Psoas muscle (tissue), 7 donors: ENCODE measurements at regions not wholly inside any gene's neighbourhood (a gene's known extent, or its start where the extent isn't known, plus 50 kb on each side); places are given as distances from the start of the nearest gene placed in this dataset.

ENCODE experiments used
- ATAC-seq, 4 donors: fragments of 200-7000 bp; cut with Tn5 transposase; one replicate each; pipeline ENCODE4 v1.9.1; 2020; ENCODE audit warnings: moderate library complexity in 3 of 4, mild to moderate bottlenecking in 2 of 4
- DNase-seq, 2 donors: peaks; one replicate each; pipeline ENCODE4 v3.0.0-alpha.2; 2020
- H3K27ac ChIP-seq: fragments of 200-600 bp; one replicate; pipeline ENCODE4 v1.8.0; 2022
- H3K27me3 ChIP-seq, 3 donors: fragments of 200-600 bp in 1 of 3; one replicate each; pipeline versions ENCODE4 v1.6.1 to v1.8.0; 2013 to 2022; ENCODE audit warnings: low read length in 2 of 3, mild to moderate bottlenecking in 2 of 3, moderate library complexity in 1 of 3; ENCODE audit not compliant: insufficient read depth in 3 of 3
- H3K36me3 ChIP-seq, 2 donors: fragments of 200-600 bp in 1 of 2; one replicate each; pipeline versions ENCODE4 v1.6.1 to v1.8.0; 2013 to 2022; ENCODE audit warnings: low read depth in 1 of 2, mild to moderate bottlenecking in 1 of 2, moderate library complexity in 1 of 2; ENCODE audit not compliant: insufficient read depth in 1 of 2
- H3K4me1 ChIP-seq: fragments of 200-600 bp; one replicate; pipeline ENCODE4 v1.8.0; 2022
- H3K4me3 ChIP-seq: fragments of 200-600 bp; one replicate; pipeline ENCODE4 v1.8.0; 2022; ENCODE audit warnings: mild to moderate bottlenecking
- H3K9me3 ChIP-seq: fragments of 200-600 bp; one replicate; pipeline ENCODE4 v1.8.0; 2022
- CTCF ChIP-seq: fragments of 200-600 bp; IDR thresholded peaks from one replicate; pipeline ENCODE4 v1.8.0; 2022; ENCODE audit warnings: antibody characterized with exemption
- WGBS, 3 donors: extraction: QIAGEN DNeasy Blood & Tissue Kit; methylation state at CpG; one replicate each; pipeline versions ENCODE4 v1.1.6 to v1.1.7; 2013; 5-methylcytosine and 5-hydroxymethylcytosine counted together
- intact Hi-C, 2 donors: fragments of 100-400 bp; cut with DNase I; formaldehyde crosslinking; loops; one replicate each; pipeline versions ENCODE4 v1.11.0 to v1.14.2; 2022
- donor health status: healthy with polysubstance abuse.
- donor health status: DM: no; HTN: no; CAD: no; lungs with moderate emphysema.
- donor health status: Bipolar disorder and iron deficiency.
- donor health status: healthy.
- donor health status: DM: yes; HTN: yes; CAD: no.
- donor health status: DM: no; HTN: no; CAD: no.
- donor health status: DM: yes; HTN: yes; CAD: no.

GRCh38 chr11:92820860-92821259 is 148.6 kb upstream of the MTNR1B start:
- no peak overlapping the region for H3K27ac ChIP-seq
- intact Hi-C loops = no loop called here
- H3K4me3 ChIP-seq = no peak overlapping the region
- H3K36me3 ChIP-seq = no peaks in the 10 kb centered on the region
- no peaks in the 10 kb centered on the region for H3K4me1 ChIP-seq
- DNase-seq (no peak), ATAC-seq (no peak)
- no peaks in the 10 kb centered on the region for H3K27me3 ChIP-seq
- TF ChIP-seq CTCF = no peak
- H3K9me3 ChIP-seq = no peaks in the 10 kb centered on the region

GRCh38 chr11:92822410-92822809 is 147.0 kb upstream of the MTNR1B start:
- WGBS, 3 donors = 90 to 95% (median 91%) methylated on average over 3 of the region's 3 CpGs
- H3K36me3 ChIP-seq = no peaks in the 10 kb centered on the region
- no peaks in the 10 kb centered on the region for H3K27me3 ChIP-seq
- H3K9me3 ChIP-seq = no peaks in the 10 kb centered on the region
- no peak overlapping the region for H3K27ac ChIP-seq
- H3K4me1 ChIP-seq = no peaks in the 10 kb centered on the region
- TF ChIP-seq CTCF = no peak
- ATAC-seq (no peak), DNase-seq (no peak)
- H3K4me3 ChIP-seq = no peak overlapping the region
- intact Hi-C loops = no loop called here

GRCh38 chr11:92826136-92826535 is 143.3 kb upstream of the MTNR1B start:
- H3K4me1 ChIP-seq = no peaks in the 10 kb centered on the region
- no peak for DNase-seq
- 45 to 53% (median 46%) methylated on average over 1 of the region's 1 CpG for WGBS, 3 donors
- H3K36me3 ChIP-seq = no peaks in the 10 kb centered on the region
- no peak overlapping the region for H3K4me3 ChIP-seq
- intact Hi-C loops = no loop called here
- no peak for ATAC-seq
- no peaks in the 10 kb centered on the region for H3K9me3 ChIP-seq
- no peak overlapping the region for H3K27ac ChIP-seq
- TF ChIP-seq CTCF = no peak
- no peaks in the 10 kb centered on the region for H3K27me3 ChIP-seq

- Histone ChIP-seq H3K27ac (no peak overlapping the region), H3K4me3 (no peak overlapping the region), H3K27me3 (no peaks in the 10 kb centered on the region), H3K36me3 (no peaks in the 10 kb centered on the region), H3K9me3 (no peaks in the 10 kb centered on the region), H3K4me1 (no peaks in the 10 kb centered on the region)
- DNase-seq (no peak), ATAC-seq (no peak)
- intact Hi-C loops = no loop called here
- TF ChIP-seq CTCF = no peak
- WGBS, 3 donors = 55 to 70% (median 63%) methylated on average over 1 of the region's 1 CpG
These were observed 142.8 kb upstream of the MTNR1B start for GRCh38 chr11:92826603-92827002.

- TF ChIP-seq CTCF = no peak
- Histone ChIP-seq H3K4me3 (no peak overlapping the region), H3K36me3 (no peaks in the 10 kb centered on the region), H3K27me3 (no peaks in the 10 kb centered on the region), H3K9me3 (no peaks in the 10 kb centered on the region), H3K27ac (no peak overlapping the region), H3K4me1 (no peaks in the 10 kb centered on the region)
- ATAC-seq (no peak), DNase-seq (no peak)
- intact Hi-C loops = no loop called here
- 74 to 85% (median 76%) methylated on average over 2 of the region's 2 CpGs for WGBS, 3 donors
These were observed 142.3 kb upstream of the MTNR1B start for GRCh38 chr11:92827132-92827531.
